GM12892 (cell line): ENCODE measurements at regions not wholly inside any gene's neighbourhood (a gene's known extent, or its start where the extent isn't known, plus 50 kb on each side); places are given as distances from the start of the nearest gene placed in this dataset.

Source experiments
- DNase-seq: peaks from one replicate; pipeline ENCODE4 v3.0.0; 2011; ENCODE audit not compliant: insufficient read length
- FAIRE-seq: peaks from 2 replicates; lab custom pipeline; 2011; peaks lifted over from hg19 to GRCh38; lab: Jason Lieb, UNC
- POLR2A ChIP-seq: IDR thresholded peaks from 2 replicates; pipeline ENCODE4 v1.6.1; 2011; ENCODE audit warnings: low read depth, low read length, control low read depth
- POLR2AphosphoS5 ChIP-seq: IDR thresholded peaks from 2 replicates; pipeline ENCODE4 v1.6.1; 2011; ENCODE audit warnings: low read depth, low read length, control low read depth
- TAF1 ChIP-seq: IDR thresholded peaks from 2 replicates; pipeline ENCODE4 v1.6.1; 2011; ENCODE audit warnings: low read depth, mild to moderate bottlenecking, control low read depth, low read length, borderline replicate concordance

DNA sequence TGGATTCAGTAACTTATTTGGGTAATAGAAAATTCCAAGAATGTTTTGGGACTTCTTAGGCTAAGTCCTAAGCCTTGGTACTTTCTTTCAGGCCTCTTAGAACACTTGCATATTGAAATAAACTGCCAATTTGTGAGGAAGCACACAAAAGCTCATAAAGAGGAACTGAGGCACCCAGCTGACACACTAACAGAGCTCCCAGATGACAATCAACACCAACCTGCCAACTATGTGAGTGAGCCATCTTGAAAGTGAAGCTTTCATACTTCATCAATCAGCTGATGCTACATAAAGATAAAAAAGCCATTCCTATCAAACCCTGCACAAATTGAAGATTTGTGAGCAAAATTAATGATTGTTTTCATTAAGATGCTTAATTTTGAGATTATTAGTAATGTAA lies 832.5 kb upstream of the EPHA7 start:
- TF ChIP-seq POLR2A, result no peak
- DNase-seq (no peak), FAIRE-seq (no peak)

DNA sequence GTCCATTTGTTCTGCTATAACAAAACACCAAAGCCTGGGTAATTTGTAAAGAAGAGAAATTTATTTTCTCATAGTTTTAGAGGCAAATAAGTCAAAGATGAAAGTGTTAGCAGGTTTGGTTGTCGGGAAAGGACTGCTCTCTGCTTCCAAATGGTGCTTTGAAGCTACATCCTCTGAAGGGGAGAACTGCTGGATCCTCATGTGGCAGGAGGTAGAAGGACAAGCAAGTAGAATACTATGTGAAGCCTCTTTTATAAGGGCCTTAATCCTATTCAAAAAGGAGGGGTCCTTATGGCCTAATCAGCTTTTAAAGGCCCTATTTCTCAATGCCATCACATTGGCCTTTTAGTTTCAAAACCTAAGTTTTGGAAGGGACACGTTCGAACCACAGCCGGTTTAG lies 826.0 kb upstream of the EPHA7 start:
- TF ChIP-seq TAF1 (no peak), POLR2A (no peak), POLR2AphosphoS5 (no peak)
- DNase-seq (no peak), FAIRE-seq (no peak)

DNA sequence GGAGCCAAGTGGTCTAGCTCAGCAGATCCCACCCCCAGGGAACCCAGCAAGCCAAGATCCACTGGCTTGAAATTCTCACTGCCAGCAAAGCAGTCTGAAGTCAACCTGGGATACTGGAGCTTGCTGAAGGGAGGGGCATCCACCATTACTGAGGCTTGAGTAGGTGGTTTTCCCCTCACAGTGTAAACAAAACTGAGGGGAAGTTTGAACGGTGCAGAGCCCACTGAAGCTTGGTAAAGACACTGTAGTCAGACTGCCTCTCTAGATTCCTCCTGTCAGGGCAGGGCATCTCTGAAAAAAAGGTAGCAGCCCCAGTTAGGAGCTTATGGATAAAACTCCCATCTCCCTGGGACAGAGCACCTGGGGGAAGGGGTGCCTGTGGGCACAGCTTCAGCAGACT lies 819.5 kb upstream of the EPHA7 start:
- FAIRE-seq (no peak), DNase-seq (no peak)
- no peak for TF ChIP-seq TAF1
- TF ChIP-seq POLR2AphosphoS5, result no peak
- no peak for TF ChIP-seq POLR2A

DNA sequence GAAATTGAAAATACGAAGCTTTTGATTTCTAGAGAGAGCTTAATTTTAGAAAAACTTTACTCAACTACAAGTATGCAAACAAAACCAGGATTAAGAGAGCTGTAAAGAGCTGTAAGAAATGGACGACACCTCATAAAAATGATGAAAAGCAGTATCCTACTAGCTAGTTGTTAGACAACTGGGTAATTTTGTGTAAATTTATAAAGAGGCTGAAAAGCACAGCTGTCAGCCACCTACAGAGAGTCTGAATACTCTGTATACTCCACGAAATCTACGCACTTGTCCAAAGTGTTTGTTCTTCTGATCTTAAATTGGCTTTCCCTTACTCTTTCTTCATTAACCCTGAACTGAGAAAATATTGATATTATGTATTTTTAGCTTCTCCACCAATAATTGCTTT lies 808.4 kb upstream of the EPHA7 start:
- FAIRE-seq, result no peak
- no peak for DNase-seq
- TF ChIP-seq POLR2A (no peak), POLR2AphosphoS5 (no peak), TAF1 (no peak)

DNA sequence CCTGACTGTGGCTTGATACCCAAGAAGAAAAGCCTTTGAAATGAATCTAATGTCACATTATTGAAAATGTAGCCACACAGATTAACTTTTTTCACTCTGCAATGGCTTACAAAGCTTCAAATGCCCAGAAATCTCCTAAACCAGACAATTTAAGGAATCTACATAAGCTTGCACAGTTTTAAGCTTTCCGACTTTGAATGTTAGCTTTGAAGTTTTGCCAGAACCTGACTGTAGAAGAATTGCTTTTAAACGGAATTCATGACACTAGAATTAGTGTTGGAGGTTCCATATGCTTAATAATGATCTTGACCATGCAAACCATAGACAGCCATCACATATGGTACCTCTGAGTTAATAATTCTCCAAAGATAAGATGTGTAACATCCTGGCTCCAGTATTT lies 798.5 kb upstream of the EPHA7 start:
- DNase-seq, result no peak
- TF ChIP-seq TAF1 (no peak), POLR2A (no peak), POLR2AphosphoS5 (no peak)
- no peak for FAIRE-seq

DNA sequence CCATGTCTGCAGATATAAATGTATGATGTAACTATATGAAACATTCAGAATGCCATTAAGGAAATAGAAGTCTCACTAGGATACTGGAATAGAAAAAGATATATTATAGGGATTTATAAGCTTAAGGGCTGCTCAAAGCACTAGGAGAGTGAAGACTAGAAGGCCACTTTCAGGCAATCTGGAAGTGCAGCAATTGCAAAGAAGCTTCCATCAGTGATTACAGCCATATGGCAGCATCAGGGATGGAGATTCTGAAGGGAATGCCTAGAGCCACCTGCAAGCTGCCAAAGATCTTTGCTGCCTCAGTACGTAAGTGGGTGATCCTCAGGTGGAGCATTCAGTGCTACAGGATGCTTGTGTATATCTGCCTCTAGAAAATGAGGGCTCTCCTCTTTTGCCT lies 796.2 kb upstream of the EPHA7 start:
- TF ChIP-seq POLR2A, result no peak
- TF ChIP-seq POLR2AphosphoS5, result no peak
- FAIRE-seq (no peak), DNase-seq (no peak)

DNA sequence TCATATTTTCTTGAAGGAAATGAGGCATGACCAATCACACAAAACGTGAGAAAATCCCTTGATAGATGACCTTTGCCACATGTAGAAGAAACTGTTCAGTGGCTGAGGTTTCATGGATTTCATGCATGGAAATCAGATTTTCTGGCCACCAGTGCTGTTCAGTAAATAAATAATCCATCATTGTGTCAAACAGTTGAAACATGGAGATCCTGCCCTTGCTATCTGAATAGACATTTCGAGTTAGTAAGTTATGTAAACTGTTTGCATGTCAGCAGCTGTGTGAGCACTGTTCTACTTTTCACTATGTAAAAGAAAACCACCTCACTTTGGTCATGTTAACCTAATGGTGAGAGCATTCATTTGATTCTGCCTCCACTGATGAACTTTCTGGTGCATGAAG lies 793.9 kb upstream of the EPHA7 start:
- DNase-seq, result no peak
- no peak for TF ChIP-seq POLR2AphosphoS5
- TF ChIP-seq POLR2A, result no peak
- TF ChIP-seq TAF1, result no peak
- FAIRE-seq, result no peak

DNA sequence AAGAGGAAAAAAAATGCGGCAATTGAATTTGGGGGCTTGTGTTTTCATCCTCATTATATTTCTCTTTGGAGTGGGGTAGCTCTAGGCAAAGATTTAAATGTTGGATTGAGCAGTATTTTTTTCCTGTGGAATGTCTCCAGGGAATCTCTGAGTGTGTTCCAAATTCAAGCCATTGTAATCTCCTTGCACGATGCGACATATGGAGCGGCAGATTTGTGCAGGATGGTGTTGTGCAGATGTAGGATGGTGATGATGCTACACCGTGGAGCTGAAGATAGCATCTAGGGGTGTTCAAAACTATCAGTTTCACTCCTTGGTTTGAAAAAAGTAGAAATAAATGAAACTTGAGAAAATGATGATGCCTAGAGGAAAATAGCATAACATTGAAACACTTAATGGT lies 777.5 kb upstream of the EPHA7 start:
- DNase-seq (no peak), FAIRE-seq (no peak)
- TF ChIP-seq POLR2AphosphoS5, result no peak
- TF ChIP-seq TAF1, result no peak

DNA sequence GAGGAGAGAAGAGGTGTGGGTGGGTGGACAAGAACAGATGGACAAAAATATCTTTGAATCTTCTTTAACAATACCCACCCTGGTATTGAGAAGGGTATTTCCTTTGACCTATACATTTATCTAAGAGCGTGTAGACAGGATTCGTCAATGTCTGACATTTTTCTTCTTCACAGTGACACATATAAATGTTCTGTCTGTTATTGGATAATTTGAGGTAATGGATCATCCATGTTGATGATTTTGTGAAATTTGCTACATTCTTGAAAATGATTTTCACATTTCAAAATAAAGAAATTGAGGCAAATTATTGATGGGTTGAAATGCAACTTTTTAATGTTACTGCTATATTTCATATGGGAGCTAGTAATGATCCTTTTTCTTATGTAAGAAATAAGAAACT lies 770.7 kb upstream of the EPHA7 start:
- no peak for FAIRE-seq
- DNase-seq, result no peak
- TF ChIP-seq POLR2AphosphoS5, result no peak
- no peak for TF ChIP-seq POLR2A
- TF ChIP-seq TAF1, result no peak

DNA sequence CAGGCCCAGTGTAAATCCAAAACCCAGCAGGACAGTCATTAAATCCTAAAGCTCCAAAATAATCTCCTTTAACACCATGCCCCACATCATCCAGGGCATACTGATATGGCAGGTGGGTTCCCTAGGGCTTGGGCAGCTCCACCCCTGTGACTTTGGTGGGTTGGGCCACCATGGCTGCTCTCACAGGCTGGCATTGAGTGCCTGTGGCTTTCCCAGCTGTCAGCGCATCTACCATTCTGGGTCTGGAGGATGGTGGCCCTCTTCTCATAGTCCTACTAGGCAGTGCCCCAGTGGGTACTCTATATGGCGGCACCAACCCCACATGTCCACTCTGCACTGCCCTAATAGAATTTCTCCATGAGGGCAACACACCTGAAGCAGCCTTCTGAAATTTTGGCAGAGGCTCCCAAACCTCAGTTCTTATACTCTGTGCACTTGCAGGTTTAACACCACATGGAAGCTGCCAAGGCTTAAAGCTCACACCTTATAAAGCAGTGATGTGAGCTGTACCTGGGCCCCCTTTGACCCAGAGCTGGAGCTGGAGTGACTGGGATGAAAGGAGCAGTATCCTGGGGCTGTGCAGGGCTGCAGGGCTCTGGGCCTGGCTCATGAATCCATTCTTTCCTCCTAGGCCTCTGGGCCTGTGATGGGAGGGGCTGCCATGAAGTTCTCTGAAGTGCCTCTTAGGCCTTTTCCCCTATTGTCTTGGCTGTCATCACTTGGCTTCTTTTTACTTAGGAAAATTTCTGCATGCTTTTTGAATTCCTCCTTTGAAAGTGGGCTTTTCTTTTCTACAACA lies 765.5 kb upstream of the EPHA7 start:
- DNase-seq (no peak), FAIRE-seq (no peak)
- TF ChIP-seq POLR2A (no peak), TAF1 (no peak), POLR2AphosphoS5 (no peak)

DNA sequence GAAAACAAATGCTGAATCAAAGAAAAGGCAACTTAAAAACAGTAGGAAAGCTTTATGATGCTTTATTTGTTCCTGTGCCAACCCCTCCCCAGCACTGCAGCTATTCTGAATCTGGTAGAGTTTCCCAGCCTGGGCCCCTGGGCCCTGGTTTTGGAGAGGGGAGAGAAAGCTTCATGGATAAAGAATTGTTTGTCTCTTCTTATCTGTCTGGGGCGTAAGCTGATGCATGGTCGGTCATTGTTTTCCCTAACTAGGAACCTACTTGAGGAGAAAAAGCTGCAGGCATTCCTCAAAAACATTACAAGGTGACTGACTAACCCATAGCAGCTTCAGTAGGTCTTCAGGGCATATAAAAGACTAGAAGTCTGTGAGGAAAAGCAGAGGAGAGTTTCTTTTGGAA lies 758.1 kb upstream of the EPHA7 start:
- DNase-seq (no peak), FAIRE-seq (no peak)
- TF ChIP-seq POLR2AphosphoS5, result no peak
- TF ChIP-seq POLR2A, result no peak
- TF ChIP-seq TAF1, result no peak

DNA sequence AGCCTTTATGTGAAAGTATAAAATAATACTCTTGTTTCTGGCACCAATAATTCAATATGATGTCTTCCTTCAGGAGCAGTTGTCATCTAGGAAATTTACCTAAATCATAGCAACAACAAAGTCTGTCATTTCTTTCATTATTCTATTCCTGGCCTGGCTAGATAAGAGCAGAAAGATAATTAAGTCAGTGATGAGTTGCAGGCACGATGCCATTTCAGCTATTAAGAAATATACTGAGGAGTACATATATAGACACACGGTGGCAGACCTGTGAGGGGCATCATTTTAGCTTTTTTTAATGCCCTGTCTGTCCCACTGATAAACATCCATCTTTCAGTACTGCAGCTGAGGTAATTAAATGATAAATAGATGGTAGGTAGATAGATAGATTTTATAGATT lies 756.1 kb upstream of the EPHA7 start:
- no peak for DNase-seq
- no peak for TF ChIP-seq TAF1
- no peak for TF ChIP-seq POLR2A
- no peak for TF ChIP-seq POLR2AphosphoS5
- no peak for FAIRE-seq
